Adrenal gland (tissue), 5 donors: ENCODE measurements at regions not wholly inside any gene's neighbourhood (a gene's known extent, or its start where the extent isn't known, plus 50 kb on each side); places are given as distances from the start of the nearest gene placed in this dataset.

Experiments
- CTCF ChIP-seq, 6 experiments: fragments of 450-650 bp in 4 of 6; fragments of 200-600 bp in 2 of 6; sonication (generic) in 1 of 6; IDR thresholded peaks; 1 replicate in 5 of 6; 2 replicates in 1 of 6; pipeline versions ENCODE4 v1.5.1 to v1.8.0; 2016 to 2021; ENCODE audit warnings: antibody characterized with exemption in 6 of 6, mild to moderate bottlenecking in 2 of 6, moderate library complexity in 1 of 6
- POLR2A ChIP-seq, 2 donors: fragments of 450-650 bp; IDR thresholded peaks; one replicate each; pipeline ENCODE4 v1.6.1; 2017; ENCODE audit warnings: antibody characterized with exemption in 2 of 2, mild to moderate bottlenecking in 2 of 2, moderate library complexity in 1 of 2
- donor health status: DM: no; HTN: no; CAD: no.

GRCh38 chr20:60974022-60974421 is 278.0 kb upstream of the CDH4 start:
- no peak for TF ChIP-seq CTCF (IDR thresholded peaks at IDR 0.05)
- TF ChIP-seq POLR2A (IDR thresholded peaks at IDR 0.05) = no peak
